Neuronal stem cell (in vitro differentiated cells): ENCODE measurements at regions not wholly inside any gene's neighbourhood (a gene's known extent, or its start where the extent isn't known, plus 50 kb on each side); places are given as distances from the start of the nearest gene placed in this dataset.

Source experiments
- DNase-seq: peaks from one replicate; pipeline ENCODE4 v3.0.0-alpha.2; 2013; ENCODE audit warnings: low spot score
- H2AFZ ChIP-seq: one replicate; pipeline ENCODE4 v1.6.1; 2013; ENCODE audit warnings: mild to moderate bottlenecking, low read length, inconsistent platforms
- H2AK5ac ChIP-seq: 2 replicates; pipeline ENCODE4 v1.6.1; 2013; ENCODE audit warnings: low read depth, mild to moderate bottlenecking, inconsistent platforms, low read length, moderate library complexity, mixed read lengths
- H2BK120ac ChIP-seq: 2 replicates; pipeline ENCODE4 v1.6.1; 2013; ENCODE audit warnings: low read depth, mild to moderate bottlenecking, inconsistent platforms, low read length, moderate library complexity, mixed read lengths
- H2BK12ac ChIP-seq: one replicate; pipeline ENCODE4 v1.6.1; 2013; ENCODE audit warnings: low read length, inconsistent platforms
- H2BK15ac ChIP-seq: 2 replicates; pipeline ENCODE4 v1.6.1; 2013; ENCODE audit warnings: mild to moderate bottlenecking, low read length, inconsistent platforms, mixed read lengths
- H2BK5ac ChIP-seq: one replicate; pipeline ENCODE4 v1.6.1; 2013; ENCODE audit warnings: inconsistent platforms, mild to moderate bottlenecking, low read length, moderate library complexity
- H3K14ac ChIP-seq: one replicate; pipeline ENCODE4 v1.6.1; 2013; ENCODE audit warnings: low read length, inconsistent platforms
- H3K18ac ChIP-seq: 2 replicates; pipeline ENCODE4 v1.6.1; 2013; ENCODE audit warnings: low read length, inconsistent platforms
- H3K23ac ChIP-seq: 2 replicates; pipeline ENCODE4 v1.6.1; 2013; ENCODE audit warnings: low read depth, mild to moderate bottlenecking, mixed read lengths, low read length, inconsistent platforms; ENCODE audit not compliant: poor library complexity
- H3K27ac ChIP-seq: replicated peaks from 3 replicates; pipeline ENCODE4 v1.5.1; 2013; ENCODE audit warnings: low read length, inconsistent platforms
- H3K27me3 ChIP-seq, 3 experiments: 2 replicates each; pipeline ENCODE4 v1.6.1; 2013; ENCODE audit warnings: low read length in 3 of 3, mild to moderate bottlenecking in 2 of 3, inconsistent platforms in 1 of 3, low read depth in 1 of 3, mixed read lengths in 1 of 3, moderate library complexity in 1 of 3; ENCODE audit not compliant: control insufficient read depth in 3 of 3, insufficient read depth in 3 of 3
- H3K36me3 ChIP-seq, 2 donors: replicated peaks in 1 of 2; 2 replicates each; pipeline ENCODE4 v1.6.1; 2013; ENCODE audit warnings: low read length in 2 of 2; ENCODE audit not compliant: control insufficient read depth in 2 of 2, insufficient read depth in 2 of 2
- H3K4ac ChIP-seq: 2 replicates; pipeline ENCODE4 v1.6.1; 2013; ENCODE audit warnings: inconsistent platforms, mild to moderate bottlenecking, low read length, moderate library complexity
- H3K4me1 ChIP-seq, 2 donors: 1 replicate in 1 of 2; 2 replicates in 1 of 2; pipeline ENCODE4 v1.6.1; 2013; ENCODE audit warnings: low read length in 2 of 2, low read depth in 1 of 2; ENCODE audit not compliant: control insufficient read depth in 2 of 2, insufficient read depth in 1 of 2
- H3K4me2 ChIP-seq: one replicate; pipeline ENCODE4 v1.6.1; 2013; ENCODE audit warnings: mild to moderate bottlenecking, low read length, inconsistent platforms; ENCODE audit not compliant: insufficient read depth, poor library complexity, severe bottlenecking
- H3K4me3 ChIP-seq, 2 donors: 2 replicates each; pipeline ENCODE4 v1.5.1; 2013; ENCODE audit warnings: low read length in 2 of 2, mild to moderate bottlenecking in 2 of 2, inconsistent platforms in 1 of 2, moderate library complexity in 1 of 2
- H3K79me1 ChIP-seq: one replicate; pipeline ENCODE4 v1.6.1; 2013; ENCODE audit warnings: low read depth, mild to moderate bottlenecking, inconsistent platforms, low read length, moderate library complexity
- H3K9ac ChIP-seq: one replicate; pipeline ENCODE4 v1.6.1; 2013; ENCODE audit warnings: mild to moderate bottlenecking, low read depth, low read length, inconsistent platforms; ENCODE audit not compliant: poor library complexity
- H3K9me3 ChIP-seq, 2 donors: replicated peaks in 1 of 2; 2 replicates each; pipeline versions ENCODE3 to v1.6.1; 2013; ENCODE audit warnings: low read length in 2 of 2, mild to moderate bottlenecking in 2 of 2, inconsistent platforms in 1 of 2, low read depth in 1 of 2, mixed read lengths in 1 of 2, moderate library complexity in 1 of 2; ENCODE audit not compliant: control insufficient read depth in 2 of 2, insufficient read depth in 1 of 2
- H4K8ac ChIP-seq: one replicate; pipeline ENCODE4 v1.6.1; 2013; ENCODE audit warnings: low read depth, mild to moderate bottlenecking, inconsistent platforms, low read length, moderate library complexity
- H4K91ac ChIP-seq: one replicate; pipeline ENCODE4 v1.6.1; 2013; ENCODE audit warnings: low read length, low read depth, mild to moderate bottlenecking, inconsistent platforms; ENCODE audit not compliant: poor library complexity
- WGBS, 2 donors: extraction: QIAGEN DNeasy Blood & Tissue Kit; methylation state at CpG; one replicate each; pipeline ENCODE4 v1.1.7; 2013; ENCODE audit warnings: missing lambda C conversion rate in 2 of 2, mixed read lengths in 1 of 2; ENCODE audit not compliant: insufficient read length in 2 of 2, insufficient replicate concordance in 1 of 2; ENCODE audit errors: extremely low coverage in 2 of 2; 5-methylcytosine and 5-hydroxymethylcytosine counted together

GRCh38 chr2:223235986-223236385 is 184.0 kb downstream of the KCNE4 start:
- H3K14ac ChIP-seq, result no peak overlapping the region
- no peak overlapping the region for H3K4me2 ChIP-seq
- no peak overlapping the region for H2BK15ac ChIP-seq
- H4K91ac ChIP-seq, result no peak overlapping the region
- no peak overlapping the region for H2BK12ac ChIP-seq
- no peak overlapping the region for H2AFZ ChIP-seq
- H3K4me1 ChIP-seq, result no peaks in the 10 kb centered on the region
- H3K27ac ChIP-seq, result no peak overlapping the region
- H3K9ac ChIP-seq, result no peak overlapping the region
- no peak overlapping the region for H3K23ac ChIP-seq
- WGBS, 2 donors, result no CpG with 5 or more reads among the region's 2 CpGs
- no peak overlapping the region for H2BK120ac ChIP-seq
- H2AK5ac ChIP-seq, result no peak overlapping the region
- no peak for DNase-seq
- H3K4ac ChIP-seq, result no peak overlapping the region
- H3K27me3 ChIP-seq, result no peaks in the 10 kb centered on the region
- H3K9me3 ChIP-seq, result no peaks in the 10 kb centered on the region
- H2BK5ac ChIP-seq, result no peak overlapping the region
- no peak overlapping the region for H4K8ac ChIP-seq
- H3K4me3 ChIP-seq, result no peak overlapping the region
- no peak overlapping the region for H3K18ac ChIP-seq
- no peaks in the 10 kb centered on the region for H3K36me3 ChIP-seq
- no peaks in the 10 kb centered on the region for H3K79me1 ChIP-seq

- no peak overlapping the region for H3K4me2 ChIP-seq
- no CpG with 5 or more reads among the region's 2 CpGs for WGBS, 2 donors
- no peak overlapping the region for H3K4ac ChIP-seq
These were observed 186.3 kb downstream of the KCNE4 start for GRCh38 chr2:223238301-223238700.

GRCh38 chr2:223243233-223243632 is 191.2 kb downstream of the KCNE4 start:
- Histone ChIP-seq H3K23ac (no peak overlapping the region), H3K79me1 (no peaks in the 10 kb centered on the region), H4K8ac (no peak overlapping the region), H3K27me3 (no peaks in the 10 kb centered on the region), H3K4me3 (no peak overlapping the region), H4K91ac (no peak overlapping the region), H3K18ac (no peak overlapping the region), H2BK5ac (no peak overlapping the region), H2BK120ac (no peak overlapping the region), H2BK15ac (no peak overlapping the region), H3K27ac (no peak overlapping the region), H3K36me3 (no peaks in the 10 kb centered on the region), H3K9ac (no peak overlapping the region), H3K4me2 (no peak overlapping the region), H2AFZ (no peak overlapping the region), H3K4me1 (no peaks in the 10 kb centered on the region), H2AK5ac (no peak overlapping the region), H3K14ac (no peak overlapping the region), H3K9me3 (peaks cover 0 to 3% of the 10 kb centered on the region in 2 donors), H2BK12ac (no peak overlapping the region), H3K4ac (no peak overlapping the region)
- DNase-seq, result no peak
- no CpG with 5 or more reads among the region's 3 CpGs for WGBS, 2 donors

More at GRCh38 chr2:223238301-223238700, 186.3 kb downstream of the KCNE4 start:
- Histone ChIP-seq H3K27ac (no peak overlapping the region), H2AK5ac (no peak overlapping the region), H3K36me3 (no peaks in the 10 kb centered on the region), H3K4me3 (no peak overlapping the region), H3K18ac (no peak overlapping the region), H3K9me3 (peaks cover 0 to 3% of the 10 kb centered on the region in 2 donors), H2BK120ac (no peak overlapping the region), H3K27me3 (no peaks in the 10 kb centered on the region), H3K23ac (no peak overlapping the region), H2BK12ac (no peak overlapping the region), H3K4me1 (no peaks in the 10 kb centered on the region), H4K8ac (no peak overlapping the region), H2BK5ac (no peak overlapping the region), H3K9ac (no peak overlapping the region), H3K79me1 (no peaks in the 10 kb centered on the region), H4K91ac (no peak overlapping the region), H3K14ac (no peak overlapping the region), H2BK15ac (no peak overlapping the region), H2AFZ (no peak overlapping the region)
- DNase-seq, result no peak

- no peak overlapping the region for H4K91ac ChIP-seq
- H2BK15ac ChIP-seq, result no peak overlapping the region
- H3K27ac ChIP-seq, result no peak overlapping the region
- H3K4ac ChIP-seq, result no peak overlapping the region
- no peak for DNase-seq
- no peak overlapping the region for H3K9ac ChIP-seq
- no peak overlapping the region for H3K4me2 ChIP-seq
- H3K79me1 ChIP-seq, result no peaks in the 10 kb centered on the region
- H2BK120ac ChIP-seq, result no peak overlapping the region
- no peak overlapping the region for H3K4me3 ChIP-seq
- H2AK5ac ChIP-seq, result no peak overlapping the region
- no CpG with 5 or more reads among the region's 3 CpGs for WGBS, 2 donors
- H3K27me3 ChIP-seq, result no peaks in the 10 kb centered on the region
- H3K9me3 ChIP-seq, result peaks cover 0 to 3% of the 10 kb centered on the region in 2 donors
- H2AFZ ChIP-seq, result peak overlapping the region; percentile 21
- no peak overlapping the region for H2BK5ac ChIP-seq
- no peak overlapping the region for H3K18ac ChIP-seq
- H3K14ac ChIP-seq, result no peak overlapping the region
- H3K36me3 ChIP-seq, result no peaks in the 10 kb centered on the region
- H2BK12ac ChIP-seq, result no peak overlapping the region
- H4K8ac ChIP-seq, result no peak overlapping the region
- H3K4me1 ChIP-seq, result no peaks in the 10 kb centered on the region
- H3K23ac ChIP-seq, result no peak overlapping the region
These were observed 195.1 kb downstream of the KCNE4 start for GRCh38 chr2:223247136-223247535.
